GM23338 (cell line): ENCODE measurements at regions not wholly inside any gene's neighbourhood (a gene's known extent, or its start where the extent isn't known, plus 50 kb on each side); places are given as distances from the start of the nearest gene placed in this dataset.

Experiments used
- CREB1 ChIP-seq: fragments of 250-450 bp; sonication (Bioruptor Pico); IDR thresholded peaks from 2 replicates; pipeline ENCODE4 v1.5.0; 2020; ENCODE audit warnings: low read depth, mild to moderate bottlenecking, moderate library complexity
- CTCF ChIP-seq, 2 experiments: fragments of 200-600 bp in 1 of 2; sonication (generic) in 1 of 2; conservative IDR thresholded peaks; 2 replicates each; pipeline versions ENCODE4 v1.5.1 to v1.6.1; 2016 to 2017; ENCODE audit warnings: antibody characterized with exemption in 2 of 2, low read depth in 2 of 2, mild to moderate bottlenecking in 2 of 2, moderate library complexity in 1 of 2
- ETS1 ChIP-seq: IDR thresholded peaks from 2 replicates; pipeline ENCODE4 v1.6.1; 2016; ENCODE audit warnings: antibody characterized with exemption
- EZH2 ChIP-seq: fragments of 200-600 bp; sonication (generic); IDR thresholded peaks from one replicate; pipeline ENCODE4 v1.8.0; 2017; ENCODE audit warnings: antibody characterized with exemption, mild to moderate bottlenecking, low read depth; ENCODE audit not compliant: unreplicated experiment
- EZH2phosphoT487 ChIP-seq: fragments of 200-600 bp; sonication (generic); IDR thresholded peaks from one replicate; pipeline ENCODE4 v1.8.1; 2018; ENCODE audit warnings: antibody characterized with exemption; ENCODE audit not compliant: unreplicated experiment
- JUNB ChIP-seq: IDR thresholded peaks from one replicate; pipeline ENCODE4 v1.6.1; 2016; ENCODE audit warnings: antibody characterized with exemption; ENCODE audit not compliant: unreplicated experiment
- NANOG ChIP-seq: IDR thresholded peaks from 2 replicates; pipeline ENCODE4 v1.6.1; 2016; ENCODE audit warnings: antibody characterized with exemption, borderline replicate concordance
- POLR2AphosphoS5 ChIP-seq: IDR thresholded peaks from 2 replicates; pipeline ENCODE4 v1.6.1; 2016; ENCODE audit warnings: antibody characterized with exemption, low read depth
- REST ChIP-seq: IDR thresholded peaks from one replicate; pipeline ENCODE4 v1.6.1; 2018; ENCODE audit warnings: antibody characterized with exemption; ENCODE audit not compliant: unreplicated experiment
- STAT1 ChIP-seq: IDR thresholded peaks from one replicate; pipeline ENCODE4 v1.6.1; 2016; ENCODE audit warnings: antibody characterized with exemption; ENCODE audit not compliant: unreplicated experiment
- ZNF114 ChIP-seq: fragments of 250-450 bp; sonication (Bioruptor Pico); IDR thresholded peaks from 2 replicates; pipeline ENCODE4 v1.5.0; 2020; ENCODE audit warnings: mild to moderate bottlenecking, moderate library complexity
- ZNF331 ChIP-seq: fragments of 250-450 bp; sonication (Bioruptor Pico); IDR thresholded peaks from 2 replicates; pipeline ENCODE4 v1.5.0; 2020; ENCODE audit warnings: low read depth, mild to moderate bottlenecking, moderate library complexity
- ZNF462 ChIP-seq: fragments of 250-450 bp; sonication (Bioruptor Pico); IDR thresholded peaks from 2 replicates; pipeline ENCODE4 v1.5.0; 2020; ENCODE audit warnings: mild to moderate bottlenecking, moderate library complexity

- TF ChIP-seq ETS1 (no peak), EZH2 (no peak), CTCF (conservative IDR thresholded peaks at IDR 0.05; ENCODE audit: low read depth in 2 of 2) (no peak), POLR2AphosphoS5 (no peak), REST (no peak), CREB1 (CRISPR knock-in tag) (no peak), JUNB (no peak), NANOG (no peak), EZH2phosphoT487 (no peak), STAT1 (no peak), ZNF114 (no peak), ZNF462 (CRISPR knock-in tag) (no peak), ZNF331 (CRISPR knock-in tag) (no peak)
Observed at GRCh38 chr12:41697161-41697560, 447.5 kb downstream of the GXYLT1 start.
